HK-2 (cell line): ENCODE measurements at regions not wholly inside any gene's neighbourhood (a gene's known extent, or its start where the extent isn't known, plus 50 kb on each side); places are given as distances from the start of the nearest gene placed in this dataset.

Experiments used
- DNase-seq: peaks from one replicate; pipeline ENCODE4 v3.0.0-alpha.2; 2018; ENCODE audit not compliant: unreplicated experiment

GRCh38 chr3:184659797-184660301, 52.0 kb downstream of the MAGEF1 start:
- peak; percentile 19 for DNase-seq

GRCh38 chr3:184658223-184658928, 53.5 kb downstream of the MAGEF1 start:
- no peak for DNase-seq

- peak; percentile 46 for DNase-seq
These were observed 54.8 kb downstream of the MAGEF1 start for GRCh38 chr3:184656829-184657681.

DNA sequence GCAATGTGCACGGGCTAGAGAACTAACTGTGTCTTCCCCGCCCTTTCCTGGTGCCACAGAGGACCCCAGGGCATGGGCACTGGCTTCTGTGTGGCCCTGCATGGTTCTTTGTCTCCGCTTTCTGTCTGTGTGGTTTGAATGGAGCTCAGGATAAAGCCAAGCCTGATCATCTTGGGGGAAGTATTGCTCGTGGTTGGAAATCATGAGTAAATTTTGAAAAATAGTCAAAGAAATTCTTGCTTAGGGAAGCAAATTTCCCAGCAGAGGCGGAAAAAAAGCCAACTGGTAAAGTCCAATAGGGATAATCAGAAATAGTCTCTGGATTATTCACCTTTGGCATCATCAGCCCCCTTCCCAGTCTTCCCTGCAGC, 55.4 kb downstream of the MAGEF1 start:
- no peak for DNase-seq

DNA sequence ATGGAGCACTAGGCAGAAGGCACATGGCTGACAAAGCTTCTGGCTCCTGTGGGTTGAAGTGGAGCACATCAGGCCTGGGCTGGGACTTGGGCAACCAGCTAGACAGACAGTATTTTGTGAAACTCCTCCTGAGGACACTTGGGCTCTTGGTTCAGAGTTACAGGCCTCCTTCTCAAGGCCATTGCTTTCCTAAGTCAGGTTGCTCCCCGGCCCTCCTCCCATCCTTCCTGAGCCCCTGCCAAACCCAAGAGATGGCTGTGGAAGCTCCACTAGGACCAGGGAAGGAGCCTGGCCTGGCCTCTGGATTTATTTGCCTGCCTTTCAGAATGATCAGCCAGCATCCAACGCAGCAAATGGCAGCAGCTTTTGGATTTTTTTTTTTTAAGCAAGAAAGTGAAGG, 56.3 kb downstream of the MAGEF1 start:
- no peak for DNase-seq

GRCh38 chr3:184654375-184654774, 57.5 kb downstream of the MAGEF1 start:
- no peak for DNase-seq

- no peak for DNase-seq
These were observed 59.4 kb downstream of the MAGEF1 start for GRCh38 chr3:184652465-184652864.

DNA sequence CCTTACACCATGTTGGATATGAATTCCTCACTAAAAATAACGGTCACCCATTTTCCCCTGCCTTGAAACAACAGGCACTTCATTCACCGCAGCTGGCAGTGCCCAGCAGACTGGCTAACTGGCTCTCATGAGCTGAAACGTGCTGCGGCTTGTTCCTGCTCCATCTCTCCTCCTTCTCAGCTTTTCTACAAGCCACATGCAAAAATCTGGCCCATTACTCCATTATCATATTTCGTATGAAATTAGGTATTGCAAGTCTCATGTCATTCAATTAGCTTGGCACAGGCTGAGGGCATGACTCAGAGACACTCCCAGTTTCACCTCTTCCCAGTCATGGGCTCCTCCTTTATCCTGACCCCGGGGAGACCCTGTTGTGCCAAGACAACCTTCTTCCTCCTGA, 60.0 kb downstream of the MAGEF1 start:
- no peak for DNase-seq

GRCh38 chr3:184648636-184649035, 63.2 kb downstream of the MAGEF1 start:
- DNase-seq, result no peak

GRCh38 chr3:184647405-184647936, 64.4 kb downstream of the MAGEF1 start:
- DNase-seq, result no peak

GRCh38 chr3:184645336-184645735, 66.5 kb downstream of the MAGEF1 start:
- no peak for DNase-seq

DNA sequence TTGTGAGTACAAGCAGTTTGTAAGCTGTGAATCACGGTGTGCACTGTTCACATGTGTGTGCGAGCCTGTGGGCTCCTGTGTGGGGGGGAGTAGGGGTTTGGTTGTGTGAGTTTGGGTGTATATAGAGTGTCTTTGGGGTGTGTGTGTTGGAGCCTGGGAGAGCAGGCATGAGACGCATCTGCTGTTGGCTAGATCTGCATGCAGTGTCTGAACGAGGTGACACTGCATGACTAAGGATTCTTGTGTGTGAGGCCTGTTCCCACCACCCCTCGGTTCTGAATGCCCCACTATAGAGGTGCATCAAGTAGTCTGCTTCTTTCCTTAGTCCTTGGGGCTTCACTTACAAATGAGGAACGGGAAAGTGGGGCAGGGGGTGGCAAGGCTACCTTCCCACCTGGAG, 68.4 kb downstream of the MAGEF1 start:
- no peak for DNase-seq

DNA sequence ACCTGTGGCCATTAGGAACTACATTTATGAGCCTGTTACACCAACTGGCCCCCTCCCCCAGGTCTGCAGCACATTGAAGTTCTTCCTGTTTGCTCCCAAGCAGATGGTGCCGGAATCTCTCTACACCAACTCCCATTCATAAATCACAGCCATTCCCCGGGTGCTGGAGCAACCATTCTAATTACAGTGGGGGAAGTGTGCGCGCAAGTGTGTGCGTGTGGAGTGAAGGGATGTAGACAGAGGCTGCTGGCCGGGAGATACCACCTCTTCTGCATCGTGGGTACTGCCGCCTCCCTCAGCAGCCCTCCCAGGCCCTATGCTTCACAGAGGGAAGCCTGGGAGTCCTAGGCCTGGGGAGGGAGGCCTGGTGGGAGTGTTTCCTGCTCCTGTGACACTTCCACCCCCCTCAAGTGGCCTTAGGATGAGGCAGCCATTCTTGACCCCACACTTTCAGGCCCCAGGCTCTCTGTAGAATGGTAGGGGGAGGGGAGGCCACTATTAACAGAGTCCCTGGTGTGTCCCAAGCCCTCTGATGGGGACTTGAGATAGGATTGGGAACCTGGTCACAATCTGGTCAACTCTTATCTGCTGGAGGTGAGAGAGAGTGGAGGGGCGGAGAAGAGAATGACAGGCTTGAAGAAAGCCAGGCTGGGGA, 69.1 kb downstream of the MAGEF1 start:
- DNase-seq, result no peak

- no peak for DNase-seq
These were observed 70.4 kb downstream of the MAGEF1 start for GRCh38 chr3:184641430-184641829.

- DNase-seq, result no peak
These were observed 72.5 kb downstream of the MAGEF1 start for GRCh38 chr3:184639351-184639750.

DNA sequence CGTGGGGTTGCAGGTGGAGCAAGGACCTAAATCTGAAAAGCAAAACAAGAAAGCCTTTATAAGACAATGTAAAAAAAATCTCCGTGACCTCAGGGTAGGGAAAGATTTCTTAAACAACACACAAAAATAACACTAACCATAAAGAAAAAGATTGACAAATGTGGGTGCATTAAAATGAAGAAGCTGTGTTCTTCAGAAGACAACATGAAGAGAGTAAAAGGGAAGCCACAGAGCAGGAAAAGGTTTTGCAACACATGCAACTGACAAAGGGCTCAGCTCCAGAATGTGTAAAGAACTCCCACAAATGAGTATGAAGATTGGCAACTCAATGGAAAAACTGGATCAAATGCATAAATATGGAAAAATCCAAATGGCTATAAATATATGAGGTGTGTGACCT, 74.2 kb downstream of the MAGEF1 start:
- no peak for DNase-seq

DNA sequence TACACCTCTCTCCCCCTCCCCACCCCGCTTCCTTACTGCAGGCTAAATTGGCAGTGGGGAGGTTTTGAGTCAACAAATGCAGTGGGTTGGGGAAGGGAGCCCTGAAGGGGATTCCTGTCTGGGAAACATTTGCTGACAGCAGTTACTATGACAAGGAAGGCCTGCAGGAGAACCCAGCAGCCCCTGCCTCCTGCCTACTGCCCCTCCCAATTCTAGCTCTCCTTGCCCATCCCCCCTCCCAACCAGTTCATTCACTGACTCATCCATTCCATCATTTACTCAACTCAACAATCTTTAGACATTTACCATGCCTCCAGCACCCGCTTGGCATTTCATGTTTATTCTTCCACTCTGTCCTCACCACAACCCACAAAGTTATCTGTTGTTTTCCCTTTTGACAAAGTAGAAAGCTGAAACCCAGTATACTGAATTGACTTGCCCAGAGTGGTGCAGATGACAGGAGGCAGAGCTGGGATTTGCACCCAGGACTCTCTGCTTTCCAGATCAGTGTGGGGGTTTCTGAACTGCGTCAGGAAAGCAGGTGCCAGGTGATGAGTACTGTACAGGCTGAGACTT, 75.0 kb downstream of the MAGEF1 start:
- no peak for DNase-seq

DNA sequence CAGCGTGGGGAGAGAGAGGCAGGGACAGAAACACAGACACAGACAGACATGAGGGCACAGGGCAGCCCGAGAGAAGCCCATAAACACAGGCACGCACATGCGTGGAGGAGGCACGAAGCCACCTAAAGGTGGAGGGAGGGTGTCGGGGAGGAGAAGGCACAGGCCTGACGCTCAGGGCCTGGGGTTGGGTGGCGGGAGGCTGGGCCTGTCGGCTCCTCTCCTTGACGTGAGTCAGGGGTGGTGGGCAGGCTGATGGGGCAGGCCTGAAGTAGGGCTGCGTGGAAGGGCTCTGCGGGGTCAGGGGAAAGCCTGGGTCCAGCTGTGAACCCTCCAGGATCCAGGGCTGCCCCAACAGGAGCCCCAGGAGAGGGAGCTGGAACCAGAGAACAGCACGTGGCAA, 74.2 kb downstream of the EPHB3 start:
- no peak for DNase-seq

- no peak for DNase-seq
These were observed 73.5 kb downstream of the EPHB3 start for GRCh38 chr3:184635126-184635525.

DNA sequence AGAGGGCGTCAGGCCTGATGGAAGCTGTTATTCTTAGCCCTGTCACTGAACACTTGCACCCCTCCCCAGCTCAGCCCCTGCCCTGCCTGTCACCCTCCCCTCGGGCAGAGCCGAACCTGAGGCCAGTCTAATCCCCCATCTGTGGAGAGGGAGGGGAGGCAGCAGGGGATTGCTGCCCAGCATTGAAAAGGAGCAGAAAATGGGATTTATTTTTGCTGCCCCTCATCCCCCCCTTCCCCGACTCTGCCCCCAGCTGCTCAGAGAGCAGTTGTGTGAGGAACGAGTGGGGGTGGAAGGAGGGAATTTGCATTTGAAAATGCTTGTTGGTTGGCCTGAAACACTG, 71.6 kb downstream of the EPHB3 start:
- DNase-seq, result no peak

- no peak for DNase-seq
These were observed 71.1 kb downstream of the EPHB3 start for GRCh38 chr3:184632551-184633236.
